Stomach (tissue), 8 donors: ENCODE measurements at regions not wholly inside any gene's neighbourhood (a gene's known extent, or its start where the extent isn't known, plus 50 kb on each side); places are given as distances from the start of the nearest gene placed in this dataset.

ENCODE experiments used
- DNase-seq, 2 donors: peaks; one replicate each; pipeline versions ENCODE4 v3.0.0 to v3.0.0-alpha.2; 2013 to 2019
- H3K27ac ChIP-seq, 5 donors: fragments of 200-600 bp in 4 of 5; sonication (generic) in 4 of 5; one replicate each; pipeline ENCODE4 v1.5.1; 2013 to 2019; ENCODE audit warnings: mild to moderate bottlenecking in 1 of 5, moderate library complexity in 1 of 5
- H3K27me3 ChIP-seq, 3 donors: fragments of 200-600 bp; sonication (generic); one replicate each; pipeline ENCODE4 v1.5.1; 2017 to 2019; ENCODE audit warnings: mixed run types in 1 of 3
- H3K36me3 ChIP-seq, 4 donors: fragments of 200-600 bp; sonication (generic); 1 replicate in 3 of 4; 2 replicates in 1 of 4; pipeline ENCODE4 v1.5.1; 2016 to 2019
- H3K4me1 ChIP-seq, 4 donors: fragments of 200-600 bp; sonication (generic); one replicate each; pipeline ENCODE4 v1.5.1; 2016 to 2019
- H3K4me3 ChIP-seq, 4 donors: fragments of 200-600 bp; sonication (generic) in 3 of 4; one replicate each; pipeline ENCODE4 v1.5.1; 2016 to 2019; ENCODE audit warnings: mild to moderate bottlenecking in 1 of 4
- H3K9me3 ChIP-seq, 4 donors: fragments of 200-600 bp; sonication (generic); one replicate each; pipeline ENCODE4 v1.5.1; 2016 to 2019
- EP300 ChIP-seq: sonication (generic); formaldehyde crosslinking; IDR thresholded peaks from one replicate; pipeline ENCODE4 v1.6.1; 2017; ENCODE audit warnings: antibody characterized with exemption
- POLR2A ChIP-seq, 4 donors: fragments of 450-650 bp; IDR thresholded peaks; one replicate each; pipeline ENCODE4 v1.6.1; 2016; ENCODE audit warnings: antibody characterized with exemption in 4 of 4, control low read depth in 2 of 4, mild to moderate bottlenecking in 1 of 4, moderate library complexity in 1 of 4
- POLR2AphosphoS5 ChIP-seq, 3 donors: sonication (generic); formaldehyde crosslinking; IDR thresholded peaks; one replicate each; pipeline ENCODE4 v1.6.1; 2016; ENCODE audit warnings: antibody characterized with exemption in 3 of 3
- WGBS, 5 donors: extraction: QIAGEN DNeasy Blood & Tissue Kit in 3 of 5; methylation state at CpG; one replicate each; pipeline versions ENCODE4 v1.1.5 to v1.1.7; 2013 to 2018; 5-methylcytosine and 5-hydroxymethylcytosine counted together
- intact Hi-C: fragments of 100-400 bp; cut with DNase I; formaldehyde crosslinking; loops from one replicate; pipeline ENCODE4 v1.15.1; 2023; ENCODE audit warnings: low total_unique reads
- TF ChIP-seq, protein P1 (sequence below), 7 experiments: fragments of 450-650 bp in 4 of 7; fragments of 200-600 bp in 3 of 7; sonication (generic) in 3 of 7; IDR thresholded peaks; one replicate each; pipeline ENCODE4 v1.5.1; 2016 to 2019; ENCODE audit warnings: antibody characterized with exemption in 7 of 7, control low read depth in 2 of 7, mild to moderate bottlenecking in 1 of 7
- donor health status: healthy with polysubstance abuse.
- donor health status: Bipolar disorder and iron deficiency.
- donor health status: healthy.

GRCh38 chr1:94734963-94735901 is 84.9 kb upstream of the SLC44A3 start:
- Histone ChIP-seq H3K4me1 (peaks cover 8 to 23% (median 14%) of the 10 kb centered on the region in 4 donors), H3K4me3 (no peak overlapping the region), H3K36me3 (no peaks in the 10 kb centered on the region), H3K27me3 (no peaks in the 10 kb centered on the region), H3K27ac (peak overlapping the region; percentile 54 to 77 (median 60)), H3K9me3 (no peaks in the 10 kb centered on the region)
- WGBS, 5 donors = 38 to 50% (median 43%) methylated on average over 20 of the region's 20 CpGs
- intact Hi-C loops = no loop called here
- peak in 2 of 3 donors; percentile 39 to 59 for TF ChIP-seq POLR2AphosphoS5 (IDR thresholded peaks at IDR 0.05)
- no peak for TF ChIP-seq EP300
- DNase-seq = peak; percentile 69 to 80

- 73 to 83% (median 80%) methylated on average over 1 of the region's 1 CpG for WGBS, 5 donors
- Histone ChIP-seq H3K36me3 (no peaks in the 10 kb centered on the region), H3K27ac (no peak overlapping the region), H3K27me3 (no peaks in the 10 kb centered on the region), H3K4me3 (no peak overlapping the region), H3K4me1 (peaks cover 8 to 39% (median 22%) of the 10 kb centered on the region in 4 donors), H3K9me3 (no peaks in the 10 kb centered on the region)
- DNase-seq = no peak
- no peak for TF ChIP-seq EP300
- TF ChIP-seq, protein P1, sequence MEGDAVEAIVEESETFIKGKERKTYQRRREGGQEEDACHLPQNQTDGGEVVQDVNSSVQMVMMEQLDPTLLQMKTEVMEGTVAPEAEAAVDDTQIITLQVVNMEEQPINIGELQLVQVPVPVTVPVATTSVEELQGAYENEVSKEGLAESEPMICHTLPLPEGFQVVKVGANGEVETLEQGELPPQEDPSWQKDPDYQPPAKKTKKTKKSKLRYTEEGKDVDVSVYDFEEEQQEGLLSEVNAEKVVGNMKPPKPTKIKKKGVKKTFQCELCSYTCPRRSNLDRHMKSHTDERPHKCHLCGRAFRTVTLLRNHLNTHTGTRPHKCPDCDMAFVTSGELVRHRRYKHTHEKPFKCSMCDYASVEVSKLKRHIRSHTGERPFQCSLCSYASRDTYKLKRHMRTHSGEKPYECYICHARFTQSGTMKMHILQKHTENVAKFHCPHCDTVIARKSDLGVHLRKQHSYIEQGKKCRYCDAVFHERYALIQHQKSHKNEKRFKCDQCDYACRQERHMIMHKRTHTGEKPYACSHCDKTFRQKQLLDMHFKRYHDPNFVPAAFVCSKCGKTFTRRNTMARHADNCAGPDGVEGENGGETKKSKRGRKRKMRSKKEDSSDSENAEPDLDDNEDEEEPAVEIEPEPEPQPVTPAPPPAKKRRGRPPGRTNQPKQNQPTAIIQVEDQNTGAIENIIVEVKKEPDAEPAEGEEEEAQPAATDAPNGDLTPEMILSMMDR (IDR thresholded peaks at IDR 0.05) = no peak
- no peak for TF ChIP-seq POLR2AphosphoS5 (IDR thresholded peaks at IDR 0.05)
- no peak for TF ChIP-seq POLR2A (IDR thresholded peaks at IDR 0.05)
- intact Hi-C loops = no loop called here
Measured at GRCh38 chr1:94731891-94732290, 88.3 kb upstream of the SLC44A3 start.

DNA sequence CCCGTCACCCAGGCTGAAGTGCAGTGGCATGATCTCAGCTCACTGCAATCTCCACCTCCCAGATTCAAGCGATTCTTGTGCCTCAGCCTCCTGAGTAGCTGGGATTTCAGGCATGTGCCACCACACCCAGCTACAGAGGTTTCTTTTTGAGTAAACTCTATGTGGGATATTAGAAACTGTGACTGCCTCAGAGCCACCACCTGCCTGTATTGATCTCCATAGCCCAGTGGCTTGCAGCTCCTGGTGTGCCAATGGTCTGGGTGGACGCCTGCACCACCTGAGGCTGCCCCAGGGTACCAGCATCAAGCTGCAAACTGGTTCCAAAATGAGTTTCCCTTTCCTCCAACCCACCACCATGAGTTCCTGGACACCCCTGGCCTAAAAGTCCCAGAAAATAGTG is 89.7 kb upstream of the SLC44A3 start:
- H3K36me3 ChIP-seq = no peaks in the 10 kb centered on the region
- no peaks in the 10 kb centered on the region for H3K9me3 ChIP-seq
- H3K4me3 ChIP-seq = no peak overlapping the region
- intact Hi-C loops = no loop called here
- H3K4me1 ChIP-seq = peaks cover 5 to 31% (median 19%) of the 10 kb centered on the region in 4 donors
- no peaks in the 10 kb centered on the region for H3K27me3 ChIP-seq
- WGBS, 5 donors = 57 to 95% (median 76%) methylated on average over 2 to 3 of the region's 3 CpGs
- H3K27ac ChIP-seq = no peak overlapping the region
- TF ChIP-seq POLR2AphosphoS5 (IDR thresholded peaks at IDR 0.05) = no peak
- TF ChIP-seq, protein P1 (IDR thresholded peaks at IDR 0.05) = no peak
- no peak for TF ChIP-seq EP300
- no peak for TF ChIP-seq POLR2A (IDR thresholded peaks at IDR 0.05)
- DNase-seq = no peak

DNA sequence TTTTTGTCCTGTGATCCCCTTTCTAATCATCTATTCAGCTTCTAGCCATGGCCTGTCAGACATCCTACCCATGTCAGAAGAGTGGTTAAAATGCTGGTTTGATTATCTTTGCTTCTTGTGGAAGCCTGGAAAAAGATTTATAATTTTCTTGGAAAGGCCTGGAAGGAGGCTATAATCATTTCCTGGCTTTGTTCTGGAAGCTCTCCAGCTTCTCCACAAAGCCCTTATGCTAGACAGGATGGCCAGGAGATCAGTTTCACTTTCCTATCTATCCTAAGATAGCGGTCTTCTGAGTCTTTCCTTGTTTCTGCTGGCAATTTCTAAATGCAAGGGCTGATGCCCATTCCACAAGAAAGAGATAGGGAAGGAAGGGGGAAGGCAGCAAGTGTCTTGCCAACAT is 90.9 kb upstream of the SLC44A3 start:
- TF ChIP-seq POLR2A (IDR thresholded peaks at IDR 0.05) = no peak
- TF ChIP-seq, protein P1 (IDR thresholded peaks at IDR 0.05) = no peak
- intact Hi-C loops = no loop called here
- H3K4me1 ChIP-seq = peaks cover 0 to 23% (median 11%) of the 10 kb centered on the region in 4 donors
- H3K4me3 ChIP-seq = no peak overlapping the region
- peak in 1 of 2 donors; percentile 48 for DNase-seq
- no peaks in the 10 kb centered on the region for H3K27me3 ChIP-seq
- no peaks in the 10 kb centered on the region for H3K9me3 ChIP-seq
- H3K27ac ChIP-seq = peak overlapping the region in 4 of 5 donors; percentile 10 to 50 (median 29)
- 22 to 45% (median 26%) methylated on average over 1 of the region's 1 CpG for WGBS, 5 donors
- no peaks in the 10 kb centered on the region for H3K36me3 ChIP-seq
